GM18502 (cell line): ENCODE measurements at regions not wholly inside any gene's neighbourhood (a gene's known extent, or its start where the extent isn't known, plus 50 kb on each side); places are given as distances from the start of the nearest gene placed in this dataset.
"Not testable (repeated sequence)": the region's sequence is repeated elsewhere in the genome, so short reads cannot be mapped to it uniquely, and the experiment has no call there.

Source experiments
- ATAC-seq: cut with Tn5 transposase; IDR thresholded peaks from one replicate; pipeline ENCODE4 v1.9.1; 2021; ENCODE audit warnings: mild to moderate bottlenecking; ENCODE audit not compliant: unreplicated experiment, poor library complexity

- ATAC-seq: no peak
Measured at GRCh38 chr20:6384380-6384779, 261.6 kb upstream of the FERMT1 start.

DNA sequence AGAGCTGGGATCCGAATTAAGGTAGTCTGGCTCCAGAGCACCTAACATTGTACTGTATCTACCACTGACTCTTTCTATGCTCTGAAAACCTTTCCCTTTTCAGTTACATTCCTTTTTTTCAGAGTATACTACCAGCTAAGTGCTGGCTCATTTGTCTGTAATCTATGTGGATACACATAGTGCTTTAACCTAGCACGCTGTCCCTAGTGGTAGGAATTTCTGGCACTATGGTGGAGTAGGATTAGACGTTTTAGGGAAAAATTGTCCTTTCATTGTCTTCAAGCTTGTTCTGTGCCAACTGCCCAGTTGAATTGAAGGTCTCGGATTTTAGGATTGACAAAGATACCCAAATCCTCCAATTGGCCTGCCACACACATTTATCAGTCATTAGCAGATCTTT lies 259.1 kb upstream of the FERMT1 start:
- ATAC-seq: no peak

GRCh38 chr20:6362245-6362644 lies 239.4 kb upstream of the FERMT1 start:
- no peak for ATAC-seq

GRCh38 chr20:6360766-6361165 lies 237.9 kb upstream of the FERMT1 start:
- ATAC-seq: no peak

DNA sequence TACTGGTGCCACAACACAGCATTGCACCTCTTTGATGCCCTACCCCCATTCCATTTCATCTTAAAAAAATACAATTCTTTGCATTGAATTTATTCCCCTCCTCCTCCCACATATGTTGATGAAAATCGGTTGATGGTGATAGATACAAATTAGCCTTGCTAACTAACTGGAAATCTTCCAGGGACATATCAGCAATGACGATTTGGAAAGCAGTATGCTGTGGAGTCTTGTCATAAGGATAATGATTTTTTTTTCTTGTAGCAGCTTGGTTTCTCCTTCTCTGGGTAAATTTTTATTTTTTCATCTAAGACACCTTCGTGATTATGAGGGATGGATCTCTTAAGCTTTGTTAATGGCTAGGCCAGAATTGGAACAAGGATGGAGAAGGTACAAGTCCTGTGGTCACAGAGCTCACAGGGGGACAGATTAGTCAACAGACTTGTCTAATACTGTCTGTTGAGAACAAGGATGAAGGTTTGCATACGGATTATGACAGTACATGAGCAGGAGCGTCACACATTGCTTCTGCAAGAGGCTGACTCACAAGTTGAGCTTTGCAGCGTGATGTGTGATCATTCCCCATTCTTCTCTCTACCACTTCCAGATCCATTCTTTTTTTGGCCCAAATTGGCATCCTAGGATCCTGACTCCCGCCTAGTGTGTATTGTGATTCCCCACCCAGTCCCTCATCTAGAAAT lies 233.1 kb upstream of the FERMT1 start:
- no peak for ATAC-seq

- no peak for ATAC-seq
Measured at GRCh38 chr20:6348908-6349307, 226.1 kb upstream of the FERMT1 start.

DNA sequence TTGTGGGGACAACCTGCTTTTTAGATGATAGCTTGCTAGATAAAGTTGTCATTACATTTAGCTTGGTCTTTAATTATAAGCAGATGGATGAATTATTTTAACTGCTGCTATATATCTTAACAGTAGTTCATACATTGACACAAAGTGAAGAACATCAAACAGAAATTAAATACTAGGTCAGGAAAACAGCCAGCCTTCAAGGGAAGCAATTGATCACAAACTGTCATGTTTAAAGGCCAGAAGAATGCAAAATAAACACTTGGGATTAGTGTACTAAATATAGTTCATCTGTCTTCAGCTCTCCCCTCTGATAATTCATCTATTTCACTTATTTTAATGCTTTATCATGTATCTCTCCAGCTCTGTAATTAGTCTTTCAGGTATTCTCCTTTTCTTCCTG lies 225.1 kb upstream of the FERMT1 start:
- no peak for ATAC-seq

DNA sequence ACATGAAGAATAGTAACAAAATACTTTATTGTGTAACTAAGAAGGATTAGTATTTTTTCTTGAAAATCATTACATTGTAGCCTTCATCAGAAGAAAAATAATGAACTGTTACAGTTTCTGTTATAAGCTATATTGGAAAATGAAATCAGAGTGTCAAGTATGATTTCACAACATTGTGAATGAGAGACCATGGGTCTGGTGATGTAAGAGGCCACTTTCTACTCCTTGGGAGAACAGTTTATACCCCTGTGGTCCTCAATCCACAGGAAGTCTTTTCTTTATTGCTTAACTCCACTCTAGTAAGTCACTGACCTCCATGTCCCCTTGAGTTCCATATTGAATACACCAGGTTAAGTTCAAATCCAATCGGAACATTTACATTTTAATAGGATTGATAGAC lies 218.7 kb upstream of the FERMT1 start:
- no peak for ATAC-seq

GRCh38 chr20:6339176-6339575 lies 216.3 kb upstream of the FERMT1 start:
- no peak for ATAC-seq

DNA sequence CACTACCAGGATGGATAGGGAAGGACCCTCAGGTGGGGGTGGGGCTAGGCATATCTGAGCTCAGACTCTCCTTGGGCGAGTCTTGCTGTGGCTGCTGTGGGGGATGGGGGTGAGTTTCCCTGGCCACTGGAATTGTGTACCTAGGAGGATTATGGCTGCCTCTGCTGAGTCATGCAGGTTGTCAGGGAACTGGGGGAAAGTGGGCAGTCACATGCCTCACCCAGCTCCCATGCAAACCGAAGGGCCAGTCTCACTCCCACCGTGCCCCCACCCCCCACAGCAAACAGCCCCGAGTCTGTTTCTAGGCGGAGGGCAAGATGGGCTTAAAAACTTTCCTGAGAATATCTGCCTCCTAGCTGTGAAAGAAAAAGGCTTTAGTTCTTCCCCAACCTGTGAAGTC lies 210.3 kb upstream of the FERMT1 start:
- ATAC-seq: no peak

- not testable (repeated sequence) for ATAC-seq
Measured at GRCh38 chr20:6321235-6321634, 198.4 kb upstream of the FERMT1 start.

DNA sequence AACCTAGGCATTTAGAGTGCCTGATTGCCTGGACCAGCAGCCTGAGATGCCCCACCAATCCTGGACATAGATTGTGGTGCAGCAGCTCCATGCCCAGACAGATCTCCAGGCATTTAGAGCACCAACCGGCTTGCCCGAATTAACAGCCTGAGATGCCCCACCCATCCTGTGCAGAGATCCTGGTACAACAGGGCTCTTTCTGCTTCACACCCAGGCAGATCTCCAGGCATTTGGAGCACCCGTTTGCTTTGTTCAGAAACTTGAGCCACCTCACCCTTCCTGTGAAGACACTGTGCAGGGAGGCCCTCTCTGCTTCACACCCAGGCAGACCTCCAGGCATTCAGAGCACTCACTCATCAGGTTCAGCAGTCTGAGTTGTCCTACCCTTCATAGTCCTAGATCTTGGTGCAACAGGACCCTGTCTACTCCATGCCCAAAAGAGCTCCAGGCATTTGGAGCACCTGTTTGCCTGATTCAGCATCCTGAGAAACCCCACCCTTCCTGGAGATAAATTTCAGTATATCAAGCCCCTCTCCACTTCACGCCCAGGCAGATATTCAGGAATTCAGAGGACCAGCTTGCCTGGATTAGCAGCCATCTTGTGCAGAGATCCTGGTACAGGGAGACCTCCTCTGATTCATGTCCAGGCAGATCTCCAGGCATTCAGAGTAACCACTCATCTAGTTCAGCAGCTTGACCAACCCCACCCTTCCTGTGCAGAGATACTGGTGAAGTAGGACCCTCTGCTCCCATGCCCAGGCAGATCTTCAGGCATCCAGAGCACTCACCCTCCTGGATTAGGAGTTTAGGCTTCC lies 189.2 kb upstream of the FERMT1 start:
- no peak for ATAC-seq

DNA sequence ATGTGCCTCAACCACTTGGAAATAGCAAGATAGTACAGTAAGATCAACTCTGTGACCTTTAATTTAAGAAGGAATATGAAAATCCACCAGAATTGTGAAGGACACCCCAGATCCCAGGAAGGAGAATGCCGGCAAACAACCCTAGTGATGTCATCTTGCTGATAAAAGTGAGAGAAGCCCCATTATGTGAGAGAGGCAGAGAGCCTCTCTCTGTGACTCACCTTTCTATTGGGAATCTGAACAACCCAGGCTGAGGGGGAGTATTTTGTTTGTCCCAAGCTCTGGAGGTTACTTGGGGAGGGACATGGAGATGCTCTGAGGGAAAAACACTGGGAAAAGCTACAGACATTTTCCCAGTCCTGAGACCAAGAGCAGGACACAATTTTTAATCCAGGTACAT lies 188.3 kb upstream of the FERMT1 start:
- no peak for ATAC-seq

- ATAC-seq: no peak
Measured at GRCh38 chr20:6305536-6305935, 182.7 kb upstream of the FERMT1 start.

- no peak for ATAC-seq
Measured at GRCh38 chr20:6302041-6302440, 179.2 kb upstream of the FERMT1 start.

GRCh38 chr20:6299456-6299855 lies 176.6 kb upstream of the FERMT1 start:
- no peak for ATAC-seq

GRCh38 chr20:6298049-6298448 lies 175.2 kb upstream of the FERMT1 start:
- no peak for ATAC-seq

DNA sequence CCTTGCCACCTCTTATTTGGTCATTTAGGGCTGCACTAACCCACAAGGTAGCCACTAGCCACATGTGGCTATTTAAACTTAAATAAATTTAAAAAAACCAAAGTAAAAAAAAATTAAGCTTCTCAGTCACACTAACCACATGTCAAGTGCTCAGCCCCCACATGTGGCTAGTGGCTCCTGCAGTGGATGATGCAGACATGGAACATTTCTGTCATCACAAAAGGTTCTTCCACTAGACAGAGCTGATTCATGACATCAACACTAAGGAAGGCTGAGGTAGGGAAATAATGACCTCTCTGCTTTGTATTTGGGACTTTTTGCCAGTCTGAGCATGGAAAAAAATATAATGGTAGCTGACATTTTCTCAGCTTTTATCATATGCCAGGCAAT lies 173.0 kb upstream of the FERMT1 start:
- no peak for ATAC-seq

DNA sequence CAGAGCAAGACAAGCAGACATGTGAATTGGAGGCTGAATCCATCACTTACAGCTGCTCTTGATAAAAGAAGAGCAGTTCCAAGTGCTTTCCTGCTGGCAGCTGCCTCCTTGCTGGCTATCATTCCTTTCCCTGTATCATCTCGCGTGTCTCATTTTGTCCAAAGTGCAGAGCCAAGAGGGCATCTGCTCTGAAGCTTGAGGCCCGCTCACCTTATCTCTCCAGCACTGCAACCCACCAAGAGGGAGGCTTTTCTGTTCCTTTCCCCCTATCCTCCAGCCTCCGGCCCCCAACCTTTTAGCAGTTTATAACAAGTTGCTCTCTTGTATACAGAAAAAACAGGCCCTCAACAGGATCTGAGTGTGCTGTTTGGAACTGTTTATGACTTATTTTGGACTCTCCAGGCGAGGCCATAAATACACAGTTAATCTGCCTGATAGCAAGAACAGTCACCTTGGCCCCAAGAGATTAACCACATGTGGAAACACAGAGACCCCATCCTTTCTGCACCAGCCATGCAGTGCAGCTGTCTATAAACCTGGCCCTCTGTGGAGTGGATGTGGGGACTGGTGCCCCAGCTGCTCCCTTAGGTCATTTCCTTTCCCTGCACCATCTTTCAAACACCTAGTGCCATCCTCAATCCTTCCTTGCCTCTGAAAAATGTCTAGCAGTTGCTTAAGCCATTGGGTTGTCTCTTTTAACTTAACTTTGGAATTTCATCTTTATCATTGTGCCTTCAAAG lies 172.5 kb upstream of the FERMT1 start:
- ATAC-seq: no peak

GRCh38 chr20:6287471-6287870 lies 164.6 kb upstream of the FERMT1 start:
- no peak for ATAC-seq

DNA sequence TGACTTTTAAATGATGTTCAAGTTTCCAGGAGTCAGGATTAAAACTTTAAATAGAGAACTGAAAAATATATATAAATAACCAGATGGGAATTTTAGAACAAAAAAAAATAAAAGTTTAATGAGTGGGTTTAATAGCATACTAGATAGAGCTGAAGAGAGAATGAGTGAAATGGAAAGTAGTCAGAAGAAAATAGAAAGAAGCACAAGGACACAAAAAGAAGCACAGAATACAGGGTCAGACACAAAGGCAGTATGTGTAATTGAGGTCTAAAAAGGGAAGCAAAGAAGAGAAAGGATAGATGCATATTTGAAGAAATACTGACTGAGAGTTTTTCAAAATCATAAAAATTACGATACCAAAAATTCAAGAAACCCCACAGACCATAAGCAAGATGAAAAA lies 159.8 kb upstream of the FERMT1 start:
- no peak for ATAC-seq
